ENCODE measurements at regions not wholly inside any gene's neighbourhood (a gene's known extent, or its start where the extent isn't known, plus 50 kb on each side); places are given as distances from the start of the nearest gene placed in this dataset.

- no peak for DNase-seq (ENCODE audit: low spot score)
- intact Hi-C loops (cut with DNase I) = no loop called here
These were observed 533.4 kb downstream of the NYAP2 start for GRCh38 chr2:225932811-225933413.

- no peak for DNase-seq (ENCODE audit: low spot score)
- intact Hi-C loops (cut with DNase I) = no loop called here
These were observed 531.2 kb downstream of the NYAP2 start for GRCh38 chr2:225930687-225931086.

- intact Hi-C loops (cut with DNase I) = no loop called here
- DNase-seq (ENCODE audit: low spot score) = no peak
These were observed 521.2 kb downstream of the NYAP2 start for GRCh38 chr2:225920621-225921220.

GRCh38 chr2:225916692-225917091 is 517.2 kb downstream of the NYAP2 start:
- DNase-seq (ENCODE audit: low spot score) = no peak
- intact Hi-C loops (cut with DNase I) = no loop called here

GRCh38 chr2:225911019-225911418 is 511.5 kb downstream of the NYAP2 start:
- DNase-seq (ENCODE audit: low spot score) = no peak
- intact Hi-C loops (cut with DNase I) = no loop called here

GRCh38 chr2:225895126-225895525 is 495.6 kb downstream of the NYAP2 start:
- DNase-seq (ENCODE audit: low spot score) = no peak
- intact Hi-C loops (cut with DNase I) = no loop called here

GRCh38 chr2:225894236-225894980 is 494.9 kb downstream of the NYAP2 start:
- intact Hi-C loops (cut with DNase I) = no loop called here
- DNase-seq (ENCODE audit: low spot score) = no peak

- intact Hi-C loops (cut with DNase I) = no loop called here
- no peak for DNase-seq (ENCODE audit: low spot score)
These were observed 493.6 kb downstream of the NYAP2 start for GRCh38 chr2:225893151-225893550.

GRCh38 chr2:225891771-225892170 is 492.3 kb downstream of the NYAP2 start:
- DNase-seq (ENCODE audit: low spot score) = no peak
- intact Hi-C loops (cut with DNase I) = loop anchor here (2.0 kb wide), 1 partner anchor 907 kb away; the partner anchor contains the start of gene IRS1

- no peak for DNase-seq (ENCODE audit: low spot score)
- intact Hi-C loops (cut with DNase I) = loop anchor here (2.0 kb wide), 1 partner anchor 908 kb away; the partner anchor contains the start of gene IRS1
These were observed 491.5 kb downstream of the NYAP2 start for GRCh38 chr2:225891013-225891412.

- no peak for DNase-seq (ENCODE audit: low spot score)
- intact Hi-C loops (cut with DNase I) = loop anchor here (5.0 kb wide), 1 partner anchor 1098 kb away; no protein-coding TSS in a partner anchor
These were observed 489.9 kb downstream of the NYAP2 start for GRCh38 chr2:225889452-225889851.

- intact Hi-C loops (cut with DNase I) = no loop called here
- DNase-seq (ENCODE audit: low spot score) = no peak
These were observed 467.6 kb downstream of the NYAP2 start for GRCh38 chr2:225867071-225867470.

- intact Hi-C loops (cut with DNase I) = no loop called here
- DNase-seq (ENCODE audit: low spot score) = no peak
These were observed 466.0 kb downstream of the NYAP2 start for GRCh38 chr2:225865468-225865867.

- no peak for DNase-seq (ENCODE audit: low spot score)
- intact Hi-C loops (cut with DNase I) = no loop called here
These were observed 464.9 kb downstream of the NYAP2 start for GRCh38 chr2:225864394-225864793.

GRCh38 chr2:225842939-225843338 is 443.4 kb downstream of the NYAP2 start:
- intact Hi-C loops (cut with DNase I) = no loop called here
- DNase-seq (ENCODE audit: low spot score) = no peak

GRCh38 chr2:225841314-225841713 is 441.8 kb downstream of the NYAP2 start:
- DNase-seq (ENCODE audit: low spot score) = no peak
- intact Hi-C loops (cut with DNase I) = no loop called here

GRCh38 chr2:225837328-225837727 is 437.8 kb downstream of the NYAP2 start:
- DNase-seq (ENCODE audit: low spot score) = no peak

GRCh38 chr2:225824748-225825449 is 425.4 kb downstream of the NYAP2 start:
- DNase-seq (ENCODE audit: low spot score) = no peak

More at GRCh38 chr2:225837328-225837727, 437.8 kb downstream of the NYAP2 start:
- intact Hi-C loops (cut with DNase I) = no loop called here

GRCh38 chr2:225821351-225821750 is 421.8 kb downstream of the NYAP2 start:
- intact Hi-C loops (cut with DNase I) = no loop called here

More at GRCh38 chr2:225824748-225825449, 425.4 kb downstream of the NYAP2 start:
- intact Hi-C loops (cut with DNase I) = no loop called here

GRCh38 chr2:225820826-225821225 is 421.3 kb downstream of the NYAP2 start:
- DNase-seq (ENCODE audit: low spot score) = no peak
- intact Hi-C loops (cut with DNase I) = no loop called here

More at GRCh38 chr2:225821351-225821750, 421.8 kb downstream of the NYAP2 start:
- DNase-seq (ENCODE audit: low spot score) = no peak

Measured in cardiac septum (tissue), 1 donor.